Astrocyte of the cerebellum (primary cell): ENCODE measurements at regions not wholly inside any gene's neighbourhood (a gene's known extent, or its start where the extent isn't known, plus 50 kb on each side); places are given as distances from the start of the nearest gene placed in this dataset.

ENCODE experiments used
- DNase-seq: peaks from one replicate; pipeline ENCODE4 v3.0.0-alpha.2; 2011; ENCODE audit warnings: low read depth
- H3K4me3 ChIP-seq: 2 replicates; pipeline ENCODE4 v1.5.1; 2011; ENCODE audit warnings: mild to moderate bottlenecking, low read depth, low read length, moderate library complexity
- in situ Hi-C: cut with HindIII; loops from 2 replicates; pipeline ENCODE4 v1.10.0; 2017; ENCODE audit warnings: low sequenced_read_pairs
- TF ChIP-seq, protein P1 (sequence below): IDR thresholded peaks from 2 replicates; pipeline ENCODE4 v1.5.1; 2012; ENCODE audit warnings: low read length, low read depth, moderate library complexity, mild to moderate bottlenecking; ENCODE audit errors: missing control alignments

- in situ Hi-C loops: no loop called here
- no peak for DNase-seq
- no peak overlapping the region for H3K4me3 ChIP-seq
- TF ChIP-seq, protein P1, sequence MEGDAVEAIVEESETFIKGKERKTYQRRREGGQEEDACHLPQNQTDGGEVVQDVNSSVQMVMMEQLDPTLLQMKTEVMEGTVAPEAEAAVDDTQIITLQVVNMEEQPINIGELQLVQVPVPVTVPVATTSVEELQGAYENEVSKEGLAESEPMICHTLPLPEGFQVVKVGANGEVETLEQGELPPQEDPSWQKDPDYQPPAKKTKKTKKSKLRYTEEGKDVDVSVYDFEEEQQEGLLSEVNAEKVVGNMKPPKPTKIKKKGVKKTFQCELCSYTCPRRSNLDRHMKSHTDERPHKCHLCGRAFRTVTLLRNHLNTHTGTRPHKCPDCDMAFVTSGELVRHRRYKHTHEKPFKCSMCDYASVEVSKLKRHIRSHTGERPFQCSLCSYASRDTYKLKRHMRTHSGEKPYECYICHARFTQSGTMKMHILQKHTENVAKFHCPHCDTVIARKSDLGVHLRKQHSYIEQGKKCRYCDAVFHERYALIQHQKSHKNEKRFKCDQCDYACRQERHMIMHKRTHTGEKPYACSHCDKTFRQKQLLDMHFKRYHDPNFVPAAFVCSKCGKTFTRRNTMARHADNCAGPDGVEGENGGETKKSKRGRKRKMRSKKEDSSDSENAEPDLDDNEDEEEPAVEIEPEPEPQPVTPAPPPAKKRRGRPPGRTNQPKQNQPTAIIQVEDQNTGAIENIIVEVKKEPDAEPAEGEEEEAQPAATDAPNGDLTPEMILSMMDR: no peak
These were observed 136.0 kb downstream of the LMNTD1 start for GRCh38 chr12:25417071-25417470.

DNA sequence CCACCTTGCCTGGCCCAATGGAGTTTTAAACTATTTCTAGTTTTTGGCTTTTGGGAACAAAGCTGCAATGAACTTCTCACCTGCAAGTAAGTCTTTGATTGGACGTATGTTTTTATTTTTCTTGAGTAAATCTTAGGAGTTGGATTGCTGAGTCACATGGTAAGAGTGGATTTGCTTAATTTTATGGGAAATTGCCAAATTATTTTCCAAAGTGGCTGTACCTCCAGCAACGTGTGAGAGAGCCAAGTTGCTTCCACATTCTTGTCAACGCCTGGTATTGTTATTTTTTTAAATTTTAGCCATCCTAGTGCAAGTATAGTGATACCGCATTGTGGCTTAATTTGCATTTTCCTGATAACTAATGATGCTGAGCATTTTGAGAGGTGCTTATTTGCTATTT, 136.6 kb downstream of the LMNTD1 start:
- TF ChIP-seq, protein P1: no peak
- in situ Hi-C loops: no loop called here
- H3K4me3 ChIP-seq: no peak overlapping the region
- DNase-seq: no peak

DNA sequence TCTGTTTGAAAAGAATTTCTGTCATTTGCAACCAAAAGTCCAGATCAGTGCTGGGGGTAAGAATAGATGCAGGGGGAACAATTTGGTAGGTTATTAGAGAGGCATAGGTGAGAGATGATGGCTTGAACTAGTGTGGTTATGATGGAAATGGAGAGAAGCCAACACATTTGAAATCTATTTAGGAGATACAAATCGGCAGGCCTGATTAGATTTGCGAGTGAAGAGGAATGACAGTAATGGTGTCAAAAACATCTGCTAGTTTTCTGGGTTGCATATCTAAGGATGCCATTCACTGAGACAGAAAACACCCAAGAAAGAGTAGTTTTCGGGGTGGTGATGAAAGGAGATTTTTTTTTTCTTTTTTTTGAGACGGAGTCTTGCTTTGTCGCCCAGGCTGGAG, 138.1 kb downstream of the LMNTD1 start:
- DNase-seq: no peak
- TF ChIP-seq, protein P1: no peak
- H3K4me3 ChIP-seq: no peak overlapping the region
- in situ Hi-C loops: no loop called here

DNA sequence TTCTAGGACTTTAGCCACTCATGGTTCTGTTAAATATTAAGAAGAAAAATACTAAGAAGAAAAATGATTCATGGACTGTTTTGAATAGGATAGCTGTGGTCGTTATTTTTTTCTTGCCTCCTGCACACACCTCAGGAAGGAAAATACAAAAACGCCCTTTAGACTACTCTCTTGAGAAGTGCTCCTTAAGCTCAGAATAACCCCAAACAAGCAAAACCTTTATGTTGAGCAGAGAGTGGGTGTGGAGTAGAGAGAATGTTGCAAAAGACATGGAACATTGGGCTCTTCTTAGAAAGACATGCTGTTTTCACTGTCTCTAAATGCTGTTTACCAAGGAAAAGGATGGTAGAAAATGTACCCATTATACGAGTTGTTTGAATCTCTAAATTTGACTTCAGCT, 140.3 kb downstream of the LMNTD1 start:
- TF ChIP-seq, protein P1: no peak
- DNase-seq: no peak
- in situ Hi-C loops: no loop called here
- H3K4me3 ChIP-seq: no peak overlapping the region

DNA sequence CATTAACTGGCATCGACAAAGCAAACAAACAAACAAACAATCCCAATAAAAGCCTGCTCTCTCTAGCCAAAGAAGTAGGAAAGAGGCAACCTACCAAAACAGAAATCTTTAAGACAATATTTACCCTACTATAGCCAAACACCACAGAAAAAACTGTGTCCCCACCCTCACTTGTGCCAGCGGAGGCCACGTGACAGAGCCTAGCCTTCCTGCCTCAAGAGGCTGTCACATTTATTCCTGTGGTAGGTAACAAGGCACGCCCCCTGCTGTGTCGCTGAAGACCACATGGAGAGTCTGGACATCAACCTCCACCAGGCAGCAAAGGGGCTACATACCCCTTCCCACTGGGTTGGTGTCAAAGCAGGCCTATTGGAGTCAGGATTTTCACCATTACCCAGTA, 148.1 kb downstream of the LMNTD1 start:
- TF ChIP-seq, protein P1: no peak
- no peak overlapping the region for H3K4me3 ChIP-seq
- no peak for DNase-seq
- in situ Hi-C loops: no loop called here

- H3K4me3 ChIP-seq: no peak overlapping the region
- TF ChIP-seq, protein P1: no peak
- in situ Hi-C loops: no loop called here
- no peak for DNase-seq
These were observed 151.0 kb upstream of the KRAS start for GRCh38 chr12:25401547-25402345.

- TF ChIP-seq, protein P1: no peak
- H3K4me3 ChIP-seq: no peak overlapping the region
- in situ Hi-C loops: no loop called here
- no peak for DNase-seq
These were observed 146.3 kb upstream of the KRAS start for GRCh38 chr12:25397001-25397400.
